ENCODE measurements at regions not wholly inside any gene's neighbourhood (a gene's known extent, or its start where the extent isn't known, plus 50 kb on each side); places are given as distances from the start of the nearest gene placed in this dataset.

- in situ Hi-C loops (cut with HindIII; ENCODE audit: low pct_unique_long_range_greater_than_20kb, low sequenced_read_pairs), result no loop called here
- TF ChIP-seq JUND (IDR thresholded peaks at IDR 0.05; ENCODE audit: low read depth), result no peak
- DNase-seq (ENCODE audit: low read depth in 1 of 2, low spot score in 1 of 2), result no peak
Observed at GRCh38 chr2:226439337-226439736, 360.3 kb downstream of the IRS1 start.

- in situ Hi-C loops (cut with HindIII; ENCODE audit: low pct_unique_long_range_greater_than_20kb, low sequenced_read_pairs), result no loop called here
- no peak for DNase-seq (ENCODE audit: low read depth in 1 of 2, low spot score in 1 of 2)
- TF ChIP-seq JUND (IDR thresholded peaks at IDR 0.05; ENCODE audit: low read depth), result no peak
Observed at GRCh38 chr2:226435146-226435545, 364.5 kb downstream of the IRS1 start.

- no peak for TF ChIP-seq JUND (IDR thresholded peaks at IDR 0.05; ENCODE audit: low read depth)
- in situ Hi-C loops (cut with HindIII; ENCODE audit: low pct_unique_long_range_greater_than_20kb, low sequenced_read_pairs), result no loop called here
- DNase-seq (ENCODE audit: low read depth in 1 of 2, low spot score in 1 of 2), result no peak
Observed at GRCh38 chr2:226434702-226435101, 364.9 kb downstream of the IRS1 start.

- TF ChIP-seq JUND (IDR thresholded peaks at IDR 0.05; ENCODE audit: low read depth), result no peak
- in situ Hi-C loops (cut with HindIII; ENCODE audit: low pct_unique_long_range_greater_than_20kb, low sequenced_read_pairs), result no loop called here
- no peak for DNase-seq (ENCODE audit: low read depth in 1 of 2, low spot score in 1 of 2)
Observed at GRCh38 chr2:226431288-226431948, 368.2 kb downstream of the IRS1 start.

- in situ Hi-C loops (cut with HindIII; ENCODE audit: low pct_unique_long_range_greater_than_20kb, low sequenced_read_pairs), result no loop called here
- DNase-seq (ENCODE audit: low read depth in 1 of 2, low spot score in 1 of 2), result no peak
- no peak for TF ChIP-seq JUND (IDR thresholded peaks at IDR 0.05; ENCODE audit: low read depth)
Observed at GRCh38 chr2:226429476-226429875, 370.1 kb downstream of the IRS1 start.

- no peak for DNase-seq (ENCODE audit: low read depth in 1 of 2, low spot score in 1 of 2)
- TF ChIP-seq JUND (IDR thresholded peaks at IDR 0.05; ENCODE audit: low read depth), result no peak
Observed at GRCh38 chr2:226427538-226428307, 371.9 kb downstream of the IRS1 start.

GRCh38 chr2:226426292-226426736, 373.3 kb downstream of the IRS1 start:
- no peak for TF ChIP-seq JUND (IDR thresholded peaks at IDR 0.05; ENCODE audit: low read depth)
- DNase-seq (ENCODE audit: low read depth in 1 of 2, low spot score in 1 of 2), result no peak

More at GRCh38 chr2:226427538-226428307, 371.9 kb downstream of the IRS1 start:
- in situ Hi-C loops (cut with HindIII; ENCODE audit: low pct_unique_long_range_greater_than_20kb, low sequenced_read_pairs), result no loop called here

GRCh38 chr2:226424971-226425370, 374.6 kb downstream of the IRS1 start:
- no peak for DNase-seq (ENCODE audit: low read depth in 1 of 2, low spot score in 1 of 2)
- TF ChIP-seq JUND (IDR thresholded peaks at IDR 0.05; ENCODE audit: low read depth), result no peak
- in situ Hi-C loops (cut with HindIII; ENCODE audit: low pct_unique_long_range_greater_than_20kb, low sequenced_read_pairs), result no loop called here

More at GRCh38 chr2:226426292-226426736, 373.3 kb downstream of the IRS1 start:
- in situ Hi-C loops (cut with HindIII; ENCODE audit: low pct_unique_long_range_greater_than_20kb, low sequenced_read_pairs), result no loop called here

GRCh38 chr2:226423498-226423960, 376.1 kb downstream of the IRS1 start:
- DNase-seq (ENCODE audit: low read depth in 1 of 2, low spot score in 1 of 2), result peak in 1 of 2 experiments; percentile 7
- no peak for TF ChIP-seq JUND (IDR thresholded peaks at IDR 0.05; ENCODE audit: low read depth)
- in situ Hi-C loops (cut with HindIII; ENCODE audit: low pct_unique_long_range_greater_than_20kb, low sequenced_read_pairs), result no loop called here

- no peak for DNase-seq (ENCODE audit: low read depth in 1 of 2, low spot score in 1 of 2)
- in situ Hi-C loops (cut with HindIII; ENCODE audit: low pct_unique_long_range_greater_than_20kb, low sequenced_read_pairs), result no loop called here
- no peak for TF ChIP-seq JUND (IDR thresholded peaks at IDR 0.05; ENCODE audit: low read depth)
Observed at GRCh38 chr2:226420646-226421045, 379.0 kb downstream of the IRS1 start.

GRCh38 chr2:226418521-226418920, 381.1 kb downstream of the IRS1 start:
- TF ChIP-seq JUND (IDR thresholded peaks at IDR 0.05; ENCODE audit: low read depth), result no peak
- in situ Hi-C loops (cut with HindIII; ENCODE audit: low pct_unique_long_range_greater_than_20kb, low sequenced_read_pairs), result no loop called here
- no peak for DNase-seq (ENCODE audit: low read depth in 1 of 2, low spot score in 1 of 2)

GRCh38 chr2:226414335-226414734, 385.3 kb downstream of the IRS1 start:
- no peak for TF ChIP-seq JUND (IDR thresholded peaks at IDR 0.05; ENCODE audit: low read depth)
- no peak for DNase-seq (ENCODE audit: low read depth in 1 of 2, low spot score in 1 of 2)
- in situ Hi-C loops (cut with HindIII; ENCODE audit: low pct_unique_long_range_greater_than_20kb, low sequenced_read_pairs), result no loop called here

GRCh38 chr2:226413498-226414130, 386.0 kb downstream of the IRS1 start:
- no peak for TF ChIP-seq JUND (IDR thresholded peaks at IDR 0.05; ENCODE audit: low read depth)
- no peak for DNase-seq (ENCODE audit: low read depth in 1 of 2, low spot score in 1 of 2)
- in situ Hi-C loops (cut with HindIII; ENCODE audit: low pct_unique_long_range_greater_than_20kb, low sequenced_read_pairs), result no loop called here

Measured in T47D (cell line).